A673 (cell line): ENCODE measurements at regions not wholly inside any gene's neighbourhood (a gene's known extent, or its start where the extent isn't known, plus 50 kb on each side); places are given as distances from the start of the nearest gene placed in this dataset.
A peak's percentile ranks its signal among the peaks of the same experiment; 100 is the strongest.

Experiments
- CTCF ChIP-seq: fragments of 300-800, 200-600 bp; sonication (generic); conservative IDR thresholded peaks from 2 replicates; pipeline ENCODE4 v1.5.1; 2017; ENCODE audit warnings: low read depth, mild to moderate bottlenecking, antibody characterized with exemption, low read length, moderate library complexity, mixed read lengths
- EZH2 ChIP-seq: fragments of 200-600 bp; sonication (generic); IDR thresholded peaks from 2 replicates; pipeline ENCODE4 v1.6.1; 2017; ENCODE audit warnings: borderline replicate concordance, low read depth, mild to moderate bottlenecking, mixed read lengths, antibody characterized with exemption, low read length; ENCODE audit not compliant: poor library complexity, severe bottlenecking

GRCh38 chr4:79241846-79242245, 84.0 kb downstream of the NAA11 start:
- 0 out of 2 replicates have a peak, but pooled peaks have one; percentile 13 for TF ChIP-seq CTCF
- TF ChIP-seq EZH2, result no peak
